ENCODE measurements at regions not wholly inside any gene's neighbourhood (a gene's known extent, or its start where the extent isn't known, plus 50 kb on each side); places are given as distances from the start of the nearest gene placed in this dataset.
"Not testable (repeated sequence)": the region's sequence is repeated elsewhere in the genome, so short reads cannot be mapped to it uniquely, and the experiment has no call there.

DNA sequence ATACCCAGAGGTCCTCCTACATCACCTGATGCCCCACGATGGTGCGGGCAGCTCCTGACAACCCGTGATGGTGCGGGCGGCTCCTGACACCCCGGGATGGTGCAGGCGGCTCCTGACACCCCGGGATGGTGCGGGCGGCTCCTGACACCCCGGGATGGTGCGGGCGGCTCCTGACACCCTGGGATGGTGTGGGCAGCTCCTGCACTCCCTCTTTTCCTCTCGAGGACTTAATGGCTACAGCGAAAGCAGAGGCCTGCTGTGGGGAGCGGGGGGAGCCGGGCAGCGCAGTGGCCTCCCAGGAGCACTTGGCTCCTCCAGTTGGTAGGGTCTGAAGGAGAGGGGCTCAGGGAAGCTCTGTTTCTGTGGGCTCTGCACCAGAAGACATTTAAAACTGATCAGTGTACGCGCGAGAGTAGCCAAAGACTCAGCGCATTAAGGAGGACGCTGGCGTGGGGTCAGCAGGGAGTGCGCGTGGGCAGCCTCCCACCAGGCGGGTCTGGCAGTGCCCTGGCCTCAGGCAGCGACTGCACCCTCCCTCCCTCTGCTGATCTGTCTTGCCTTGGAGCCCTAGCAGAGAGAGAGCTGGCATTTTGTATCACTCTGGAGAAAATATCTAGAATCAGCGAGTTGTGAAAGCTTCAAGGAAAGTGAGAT lies 464.5 kb upstream of the MYT1L start:
- DNase-seq (ENCODE audit: low read depth), result no peak

- DNase-seq (ENCODE audit: low read depth), result no peak
Observed at GRCh38 chr2:2793925-2794560, 463.0 kb upstream of the MYT1L start.

GRCh38 chr2:2793514-2793913 lies 462.4 kb upstream of the MYT1L start:
- no peak for DNase-seq (ENCODE audit: low read depth)

DNA sequence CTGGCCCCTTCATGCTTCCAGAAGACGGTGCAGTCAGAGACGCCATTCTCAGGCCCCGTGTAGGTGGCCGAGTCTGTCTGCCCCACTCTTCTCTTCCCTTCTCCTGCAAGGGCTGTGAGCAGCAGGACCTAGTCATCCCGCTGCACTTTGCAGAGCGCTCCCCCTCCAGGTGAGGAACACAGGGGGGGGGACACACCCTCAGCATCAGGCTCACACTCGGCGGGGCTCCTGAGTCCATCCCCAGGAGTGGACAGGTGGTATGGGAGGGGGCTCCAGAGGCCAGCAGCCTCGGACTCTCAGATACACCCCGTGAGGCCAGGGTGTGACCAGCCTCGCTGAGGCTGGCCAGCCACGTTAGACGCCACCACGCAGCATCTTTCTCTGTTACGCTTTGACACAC lies 460.5 kb upstream of the MYT1L start:
- no peak for DNase-seq (ENCODE audit: low read depth)

DNA sequence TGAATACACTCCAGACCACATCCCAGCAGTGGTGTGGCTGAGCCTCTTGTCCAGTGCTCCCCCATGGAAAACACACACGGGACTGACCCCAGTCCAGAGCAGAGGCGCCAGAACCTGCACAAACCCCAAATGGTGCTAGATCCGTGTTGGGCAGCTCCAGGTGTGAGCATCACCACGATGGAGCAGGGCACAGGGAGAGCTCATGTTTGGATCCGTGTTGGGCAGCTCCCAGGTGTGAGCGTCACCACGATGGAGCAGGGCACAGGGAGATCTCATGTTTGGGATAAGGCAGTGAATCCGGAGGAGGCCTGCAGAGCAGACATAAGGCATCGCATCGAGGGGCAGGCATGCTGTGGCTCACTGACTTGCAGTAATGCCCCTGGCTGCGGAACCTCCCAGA lies 460.0 kb upstream of the MYT1L start:
- no peak for DNase-seq (ENCODE audit: low read depth)

GRCh38 chr2:2788076-2788475 lies 457.0 kb upstream of the MYT1L start:
- no peak for DNase-seq (ENCODE audit: low read depth)

DNA sequence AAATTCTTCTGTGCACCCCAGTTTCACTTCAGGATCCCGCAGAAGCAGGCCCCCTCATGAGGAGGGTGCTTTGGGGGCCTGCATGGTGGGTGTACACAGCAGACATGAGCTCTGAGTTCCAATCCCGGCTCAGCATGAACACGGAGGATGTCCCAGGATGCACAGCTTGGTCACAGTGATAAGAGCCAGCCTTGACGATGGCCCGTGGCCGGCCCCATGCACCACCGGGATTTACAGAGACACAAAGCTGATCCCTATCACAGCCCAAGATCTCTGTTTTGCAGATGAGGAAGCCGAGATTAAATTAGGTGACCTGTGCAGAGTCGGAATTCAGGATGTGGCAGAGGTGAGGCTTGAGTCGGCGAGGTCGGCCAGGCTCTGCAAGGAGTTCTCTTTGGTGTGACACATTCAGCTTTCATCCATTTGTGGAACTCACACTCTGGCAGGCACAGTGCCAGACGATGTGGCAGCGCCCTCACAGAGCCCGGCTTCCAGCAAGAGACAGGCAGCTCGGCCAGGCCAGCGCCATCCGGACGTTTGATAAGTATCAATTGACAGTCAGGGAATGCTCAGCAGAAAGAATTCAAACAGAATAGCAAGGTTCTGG lies 456.3 kb upstream of the MYT1L start:
- no peak for DNase-seq (ENCODE audit: low read depth)

DNA sequence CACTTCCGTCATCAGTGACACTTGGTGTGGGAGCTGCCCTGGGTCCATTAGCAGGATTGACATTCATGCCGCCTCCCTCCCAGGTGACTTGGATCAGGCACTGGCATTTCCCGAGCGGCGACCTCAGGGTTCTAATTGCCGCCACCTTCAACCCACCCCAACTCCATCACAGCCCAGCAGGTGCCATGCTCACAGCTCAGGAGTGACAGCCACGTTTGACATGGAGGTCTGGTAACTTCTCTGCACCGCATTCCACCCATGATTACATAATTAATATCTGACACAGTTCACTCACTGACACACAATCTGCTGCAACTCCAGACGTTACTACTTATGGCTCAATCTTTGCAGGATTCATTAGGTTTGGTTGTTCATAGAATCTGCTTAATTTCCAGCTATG lies 450.9 kb upstream of the MYT1L start:
- no peak for DNase-seq (ENCODE audit: low read depth)

DNA sequence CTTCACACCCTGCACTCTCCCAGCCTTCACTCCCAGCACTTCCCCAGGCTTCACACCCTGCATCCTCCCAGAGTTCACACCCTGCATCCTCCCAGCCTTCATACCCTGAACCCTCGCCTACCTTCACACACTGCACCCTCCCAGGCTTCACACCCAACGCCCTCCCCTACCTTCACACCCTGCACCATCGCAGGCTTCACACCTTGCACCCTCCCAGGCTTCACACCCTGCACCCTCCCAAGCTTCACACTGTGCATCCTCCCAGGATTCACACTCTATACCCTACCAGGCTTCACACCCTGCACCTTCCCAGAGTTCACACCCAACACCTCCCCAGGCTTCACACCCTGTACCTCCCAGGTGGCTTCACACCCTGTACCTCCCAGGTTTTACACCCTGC lies 448.7 kb upstream of the MYT1L start:
- no peak for DNase-seq (ENCODE audit: low read depth)

DNA sequence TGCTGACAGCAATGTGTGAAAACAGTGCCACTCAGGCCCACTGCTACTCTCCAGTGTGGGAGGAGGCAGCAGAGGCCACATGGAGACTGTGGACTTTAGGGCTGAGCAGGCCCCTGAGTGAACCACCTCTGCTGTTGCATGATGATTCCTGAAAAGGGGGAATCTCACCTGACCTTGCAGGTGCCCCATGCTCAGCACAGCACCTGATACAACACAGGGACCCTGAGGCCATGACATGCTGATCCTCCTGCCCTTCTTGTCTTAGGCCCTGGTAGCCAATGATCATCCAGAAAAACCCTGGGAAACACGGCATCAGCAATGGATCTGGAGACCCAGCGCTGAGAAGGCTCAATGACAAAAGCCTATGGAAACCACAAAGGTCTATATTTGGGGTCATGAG lies 446.8 kb upstream of the MYT1L start:
- DNase-seq (ENCODE audit: low read depth), result no peak

- DNase-seq (ENCODE audit: low read depth), result no peak
Observed at GRCh38 chr2:2777213-2777612, 446.1 kb upstream of the MYT1L start.

- DNase-seq (ENCODE audit: low read depth), result no peak
Observed at GRCh38 chr2:2775018-2775417, 443.9 kb upstream of the MYT1L start.

DNA sequence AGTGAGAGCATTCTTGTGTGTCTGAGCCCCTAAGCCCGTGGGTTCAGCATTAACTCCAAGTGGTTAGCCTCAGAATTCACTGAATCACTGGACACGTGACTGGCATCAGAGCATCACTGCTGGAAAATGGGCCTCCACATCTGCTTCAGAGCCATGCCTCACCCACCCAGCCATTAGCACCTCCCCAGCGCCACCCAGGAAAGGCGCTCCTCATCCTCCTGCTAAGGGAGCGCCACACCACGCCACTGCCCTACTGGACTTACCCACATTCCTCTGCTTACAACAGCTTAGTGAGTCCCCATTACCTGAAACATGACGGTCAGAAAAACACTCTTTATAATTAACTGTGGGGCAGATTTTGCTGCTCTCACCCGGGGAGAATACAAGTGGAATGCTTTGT lies 442.6 kb upstream of the MYT1L start:
- DNase-seq (ENCODE audit: low read depth), result no peak

DNA sequence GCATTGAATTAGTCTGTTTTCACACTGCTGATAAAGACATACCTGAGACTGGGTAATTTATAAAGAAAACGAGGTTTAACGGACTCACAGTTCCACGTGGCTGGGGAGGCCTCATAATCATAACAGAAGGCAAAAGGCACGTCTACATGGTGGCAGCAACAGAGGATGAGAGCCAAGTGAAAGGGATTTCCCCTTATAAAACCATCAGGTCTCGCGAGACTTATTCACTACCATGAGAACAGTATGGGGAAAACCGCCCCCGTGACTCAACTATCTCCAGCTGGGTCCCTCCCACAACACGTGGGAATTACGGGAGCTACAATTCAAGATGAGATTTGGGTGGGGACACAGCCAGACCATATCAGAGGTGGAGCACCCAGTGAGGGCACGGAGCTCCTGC lies 442.0 kb upstream of the MYT1L start:
- not testable (repeated sequence) for DNase-seq (ENCODE audit: low read depth)

DNA sequence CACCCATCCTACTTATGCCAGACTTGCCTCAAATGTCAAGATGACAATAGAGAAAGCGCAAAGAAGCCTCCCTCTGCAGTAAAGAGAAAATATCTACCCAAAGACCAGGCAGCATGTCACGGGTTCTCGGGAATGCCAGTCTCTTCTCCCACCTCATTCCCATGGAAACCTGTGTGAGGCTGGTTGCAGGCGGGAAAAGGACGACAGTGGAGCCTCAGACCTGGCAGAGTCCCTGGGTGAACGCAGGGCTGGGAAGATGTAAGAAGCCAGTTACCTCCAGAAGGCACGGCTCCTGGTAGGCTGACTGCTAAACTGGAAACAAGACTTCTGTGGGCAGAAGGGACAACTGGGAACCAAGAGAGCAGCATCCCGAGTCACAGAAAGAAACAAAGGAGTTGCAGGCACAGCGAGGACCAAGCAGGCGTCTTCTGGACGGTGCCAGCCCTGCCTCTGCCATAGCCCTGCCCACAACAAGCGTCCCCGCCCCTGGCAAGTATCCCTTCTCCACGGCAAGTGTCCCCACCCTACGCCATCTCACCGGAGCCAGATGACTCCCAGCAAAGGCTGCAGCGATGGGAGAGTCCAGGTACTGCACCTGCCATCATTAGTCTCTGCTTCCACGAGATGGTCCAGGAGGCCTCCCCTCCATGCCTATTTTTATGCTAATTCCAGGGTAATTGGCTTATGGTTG lies 440.8 kb upstream of the MYT1L start:
- DNase-seq (ENCODE audit: low read depth), result no peak

DNA sequence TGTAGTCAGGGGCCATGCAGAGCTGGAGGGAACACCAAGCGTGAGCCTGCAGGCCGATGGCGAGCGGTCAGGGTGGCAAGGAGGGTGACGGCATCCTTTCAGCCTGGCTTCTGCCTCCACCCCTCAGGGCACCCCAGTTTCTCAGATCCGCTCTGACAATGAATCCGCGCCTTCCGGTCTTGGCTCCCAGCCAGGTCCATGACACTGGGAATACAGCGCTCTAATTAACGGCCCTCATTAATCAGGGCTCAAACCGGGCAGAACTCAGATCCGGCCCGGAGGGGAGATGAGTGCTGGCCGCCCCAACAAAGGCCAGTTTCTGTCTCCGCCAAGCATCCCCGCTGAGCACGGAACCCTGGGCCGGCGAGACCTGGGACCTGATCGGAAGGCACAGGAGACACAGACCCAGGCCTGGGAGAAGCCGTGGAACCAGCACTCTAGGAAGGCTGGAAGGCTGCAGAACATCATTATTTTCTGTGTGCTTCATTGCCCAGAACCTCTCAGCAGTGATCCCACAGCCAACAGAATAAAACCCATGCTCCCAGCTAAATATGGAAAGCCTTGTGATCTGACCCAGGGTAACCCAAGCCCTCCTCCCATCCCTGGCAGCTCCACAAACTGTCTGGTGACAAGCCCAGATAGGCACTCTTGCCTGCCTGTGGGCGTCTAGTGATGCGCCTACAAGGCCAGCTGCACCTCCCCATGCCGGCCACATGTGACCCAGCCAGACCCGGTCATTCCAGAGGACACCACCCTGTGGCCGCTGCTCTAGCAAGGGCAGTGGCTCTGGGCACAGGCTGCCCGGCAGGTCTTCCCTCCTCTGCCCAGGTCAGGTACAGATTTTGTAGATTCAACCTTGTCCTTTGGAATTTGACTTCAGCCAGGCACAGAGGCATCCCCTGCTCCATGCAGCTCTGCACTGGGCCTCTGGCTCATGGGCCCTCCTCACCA lies 438.7 kb upstream of the MYT1L start:
- DNase-seq (ENCODE audit: low read depth), result no peak

DNA sequence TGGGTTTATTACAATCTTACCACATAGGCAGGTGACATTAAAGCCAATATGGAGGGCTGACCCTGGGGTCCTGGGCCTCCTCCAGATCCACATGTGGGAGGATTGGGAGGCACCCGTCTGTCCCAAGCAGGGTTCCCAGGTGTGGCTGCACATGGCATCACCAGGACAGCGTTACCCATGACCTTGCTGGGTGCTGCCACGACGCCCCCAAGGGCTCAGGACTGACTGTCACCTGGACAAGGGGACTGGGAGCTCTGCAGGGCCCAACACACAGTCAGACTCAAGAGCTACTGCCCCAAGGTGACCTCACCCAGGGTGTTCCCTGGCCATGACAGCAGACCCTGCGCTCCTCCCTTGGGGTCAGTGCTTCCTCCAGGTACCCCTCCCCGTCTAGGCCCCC lies 437.4 kb upstream of the MYT1L start:
- no peak for DNase-seq (ENCODE audit: low read depth)

DNA sequence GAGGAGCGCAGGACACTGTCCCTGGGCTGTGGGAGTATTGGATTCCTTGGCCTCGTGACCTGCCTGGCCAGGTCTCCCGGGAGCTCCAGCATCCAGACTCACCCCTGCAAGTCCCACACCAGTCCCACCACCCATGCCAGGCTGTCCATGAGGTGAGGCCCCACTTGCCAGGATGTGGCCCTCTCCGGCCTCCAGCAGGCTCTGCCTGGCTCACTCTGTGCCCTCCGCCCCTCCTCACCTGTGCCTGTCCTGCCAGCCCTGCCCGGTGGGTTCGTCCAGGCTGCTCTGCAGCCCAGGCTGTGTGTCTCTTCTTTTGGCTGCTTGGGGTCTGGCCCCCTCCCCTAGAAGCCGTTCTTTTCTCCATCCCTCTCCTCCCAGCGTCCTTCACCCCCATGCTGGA lies 436.8 kb upstream of the MYT1L start:
- no peak for DNase-seq (ENCODE audit: low read depth)

DNA sequence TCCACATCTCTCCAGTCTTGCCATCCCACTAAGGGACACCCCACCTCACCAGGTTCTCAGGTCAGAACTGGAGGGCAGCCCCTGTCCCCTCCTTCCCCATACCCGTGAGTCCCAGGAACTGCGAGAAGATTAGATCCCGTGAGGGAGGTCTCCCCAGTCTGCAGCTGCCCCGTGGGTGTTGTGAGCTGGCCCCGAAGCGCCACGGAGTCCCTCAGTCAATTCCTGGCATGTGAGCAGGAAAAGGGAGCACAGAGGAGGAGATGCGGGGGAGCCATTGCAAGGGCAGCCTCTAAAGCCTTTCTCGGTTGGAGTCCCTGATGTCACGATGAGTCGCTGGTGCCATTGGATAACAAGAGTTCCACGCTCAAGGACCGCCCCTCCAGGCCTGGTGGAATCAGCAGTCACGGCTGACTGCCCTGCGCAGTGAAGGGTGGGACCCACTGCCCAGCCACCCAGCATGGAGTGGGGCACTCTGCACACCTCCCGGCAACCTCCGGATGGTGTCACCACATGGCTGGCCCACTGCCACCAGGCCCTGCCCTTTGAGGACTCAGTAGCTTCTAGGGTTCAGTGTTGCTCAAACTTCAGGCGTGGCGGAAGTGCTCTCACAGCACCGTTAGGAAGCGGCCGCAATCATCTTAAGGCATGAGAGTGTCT lies 434.9 kb upstream of the MYT1L start:
- no peak for DNase-seq (ENCODE audit: low read depth)

DNA sequence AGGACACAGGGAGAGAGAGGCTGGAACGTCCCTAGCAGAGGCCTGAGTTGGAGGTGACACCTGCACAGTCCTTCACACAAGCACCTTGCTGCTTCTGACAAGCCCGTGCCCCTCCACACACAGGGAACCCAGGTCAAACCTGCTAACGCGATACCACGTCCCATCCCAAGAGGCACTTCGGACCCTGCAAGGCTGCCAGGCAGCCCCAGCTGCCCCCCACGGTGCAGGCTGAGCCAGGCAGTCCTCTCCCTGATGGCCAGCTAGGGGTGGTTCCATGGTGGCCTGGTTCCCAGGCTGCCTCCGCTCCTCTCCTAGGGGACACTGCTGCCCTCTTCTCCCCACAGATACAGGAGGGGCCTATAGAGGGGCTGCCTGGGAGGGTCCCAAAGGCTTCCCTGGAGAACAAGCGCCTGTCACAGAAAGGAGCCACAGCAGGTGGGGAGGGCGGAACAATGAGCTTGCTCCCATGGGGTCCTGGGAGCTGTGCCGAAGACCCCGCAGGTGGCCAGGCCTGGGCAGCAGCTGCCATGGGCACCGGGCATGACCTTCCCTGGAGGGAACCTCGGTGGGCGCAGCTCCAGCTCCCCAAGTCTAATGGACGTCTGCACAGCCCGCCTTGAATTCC lies 434.2 kb upstream of the MYT1L start:
- no peak for DNase-seq (ENCODE audit: low read depth)

DNA sequence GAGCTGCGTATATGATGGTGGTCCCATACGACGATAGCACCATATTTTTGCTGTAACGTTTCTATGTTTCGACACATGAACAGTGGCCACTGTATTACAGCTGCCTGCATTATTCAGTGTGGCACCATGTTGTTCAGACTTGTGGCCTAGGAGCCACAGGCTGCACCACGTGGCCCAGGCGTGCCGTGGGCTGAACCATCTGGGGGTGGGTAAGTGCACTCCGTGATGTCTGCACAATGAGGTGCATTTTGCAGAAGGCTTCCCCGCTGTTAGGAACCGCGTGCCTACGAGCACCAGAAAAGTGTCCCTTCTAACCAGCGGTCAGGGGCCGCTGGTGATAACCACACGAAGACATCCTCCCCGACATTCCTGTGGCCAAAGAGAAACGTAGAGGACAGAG lies 433.7 kb upstream of the MYT1L start:
- no peak for DNase-seq (ENCODE audit: low read depth)
